Esophagus squamous epithelium (tissue), 4 donors: ENCODE measurements at regions not wholly inside any gene's neighbourhood (a gene's known extent, or its start where the extent isn't known, plus 50 kb on each side); places are given as distances from the start of the nearest gene placed in this dataset.

Source experiments
- CTCF ChIP-seq, 6 experiments: fragments of 450-650 bp in 4 of 6; fragments of 200-600 bp in 2 of 6; sonication (generic) in 2 of 6; IDR thresholded peaks; one replicate each; pipeline ENCODE4 v1.5.1; 2016 to 2019; ENCODE audit warnings: antibody characterized with exemption in 6 of 6, mild to moderate bottlenecking in 4 of 6, moderate library complexity in 4 of 6
- POLR2A ChIP-seq, 4 donors: fragments of 450-650 bp; IDR thresholded peaks; one replicate each; pipeline ENCODE4 v1.6.1; 2017; ENCODE audit warnings: antibody characterized with exemption in 4 of 4, mild to moderate bottlenecking in 4 of 4, moderate library complexity in 3 of 4

GRCh38 chr13:105567951-105568525 is 967.4 kb downstream of the EFNB2 start:
- TF ChIP-seq CTCF (IDR thresholded peaks at IDR 0.05) = no peak
- no peak for TF ChIP-seq POLR2A (IDR thresholded peaks at IDR 0.05)
